SK-MEL-5 (cell line): ENCODE measurements at regions not wholly inside any gene's neighbourhood (a gene's known extent, or its start where the extent isn't known, plus 50 kb on each side); places are given as distances from the start of the nearest gene placed in this dataset.

ENCODE experiments used
- DNase-seq: peaks from one replicate; pipeline ENCODE4 v3.0.0-alpha.2; 2016; ENCODE audit warnings: low read depth, low spot score
- in situ Hi-C: cut with HindIII; loops from 2 replicates; pipeline ENCODE4 v1.10.0; 2016; ENCODE audit warnings: low sequenced_read_pairs, high pct_unique_total_duplicates, low pct_unique_long_range_greater_than_20kb

GRCh38 chr19:23855676-23856075 lies 59.0 kb upstream of the ZNF726 start:
- in situ Hi-C loops, result no loop called here

GRCh38 chr19:23851966-23852365 lies 62.7 kb upstream of the ZNF726 start:
- in situ Hi-C loops, result no loop called here
- DNase-seq, result no peak

More at GRCh38 chr19:23855676-23856075, 59.0 kb upstream of the ZNF726 start:
- no peak for DNase-seq

- no peak for DNase-seq
- in situ Hi-C loops, result no loop called here
Measured at GRCh38 chr19:23832717-23833327, 74.1 kb upstream of the ZNF681 start.

- DNase-seq, result peak; percentile 25
- in situ Hi-C loops, result no loop called here
Measured at GRCh38 chr19:23823952-23824389, 65.3 kb upstream of the ZNF681 start.

GRCh38 chr19:23822735-23823134 lies 64.0 kb upstream of the ZNF681 start:
- in situ Hi-C loops, result no loop called here
- DNase-seq, result no peak

GRCh38 chr19:23817519-23817918 lies 58.8 kb upstream of the ZNF681 start:
- peak; percentile 51 for DNase-seq
- in situ Hi-C loops, result no loop called here

GRCh38 chr19:23810496-23810895 lies 51.8 kb upstream of the ZNF681 start:
- no peak for DNase-seq
- in situ Hi-C loops, result no loop called here
